ENCODE measurements at regions not wholly inside any gene's neighbourhood (a gene's known extent, or its start where the extent isn't known, plus 50 kb on each side); places are given as distances from the start of the nearest gene placed in this dataset.

DNA sequence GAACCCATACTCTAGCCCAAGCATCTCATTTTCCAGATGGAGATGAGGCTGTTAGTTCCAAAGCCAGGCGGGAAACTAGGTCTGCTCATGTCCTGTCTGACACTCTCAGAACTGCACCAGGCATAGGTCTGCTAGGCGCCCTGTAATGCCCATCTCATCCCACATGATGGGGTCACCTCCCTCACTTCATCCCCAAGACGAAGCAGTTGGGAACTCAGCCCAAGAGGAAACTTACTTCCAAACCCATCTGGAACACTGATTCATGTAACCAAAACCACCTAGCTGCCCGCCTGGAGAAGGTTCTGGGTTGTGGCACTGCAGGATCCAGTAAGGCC is 84.0 kb upstream of the PRNP start:
- ATAC-seq: peak; percentile 66
- TF ChIP-seq, protein P1, sequence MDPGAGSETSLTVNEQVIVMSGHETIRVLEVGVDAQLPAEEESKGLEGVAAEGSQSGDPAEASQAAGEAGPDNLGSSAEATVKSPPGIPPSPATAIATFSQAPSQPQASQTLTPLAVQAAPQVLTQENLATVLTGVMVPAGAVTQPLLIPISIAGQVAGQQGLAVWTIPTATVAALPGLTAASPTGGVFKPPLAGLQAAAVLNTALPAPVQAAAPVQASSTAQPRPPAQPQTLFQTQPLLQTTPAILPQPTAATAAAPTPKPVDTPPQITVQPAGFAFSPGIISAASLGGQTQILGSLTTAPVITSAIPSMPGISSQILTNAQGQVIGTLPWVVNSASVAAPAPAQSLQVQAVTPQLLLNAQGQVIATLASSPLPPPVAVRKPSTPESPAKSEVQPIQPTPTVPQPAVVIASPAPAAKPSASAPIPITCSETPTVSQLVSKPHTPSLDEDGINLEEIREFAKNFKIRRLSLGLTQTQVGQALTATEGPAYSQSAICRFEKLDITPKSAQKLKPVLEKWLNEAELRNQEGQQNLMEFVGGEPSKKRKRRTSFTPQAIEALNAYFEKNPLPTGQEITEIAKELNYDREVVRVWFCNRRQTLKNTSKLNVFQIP (CRISPR knock-in tag; IDR thresholded peaks at IDR 0.05; ENCODE audit: borderline replicate concordance, low read depth): no peak
- TF ChIP-seq PPARA (CRISPR knock-in tag; IDR thresholded peaks at IDR 0.05; ENCODE audit: borderline replicate concordance) (no peak), OSR1 (CRISPR knock-in tag; IDR thresholded peaks at IDR 0.05) (no peak), ZFP30 (CRISPR knock-in tag; IDR thresholded peaks at IDR 0.05) (no peak), ZNF70 (CRISPR knock-in tag; IDR thresholded peaks at IDR 0.05) (no peak), CSDC2 (CRISPR knock-in tag; IDR thresholded peaks at IDR 0.05) (no peak), ZC3H10 (CRISPR knock-in tag; IDR thresholded peaks at IDR 0.05) (no peak), ISL1 (CRISPR knock-in tag; IDR thresholded peaks at IDR 0.05) (no peak), TOX (CRISPR knock-in tag; IDR thresholded peaks at IDR 0.05; ENCODE audit: borderline replicate concordance) (no peak), ZNF565 (CRISPR knock-in tag; conservative IDR thresholded peaks at IDR 0.05; ENCODE audit: low read depth) (no peak), TCF4 (CRISPR knock-in tag; IDR thresholded peaks at IDR 0.05; ENCODE audit: borderline replicate concordance) (no peak), ZNF8 (CRISPR knock-in tag; IDR thresholded peaks at IDR 0.05) (no peak), BACH2 (CRISPR knock-in tag; IDR thresholded peaks at IDR 0.05; ENCODE audit: borderline replicate concordance) (no peak), SNAI2 (CRISPR knock-in tag; IDR thresholded peaks at IDR 0.05) (no peak), ARNTL (CRISPR knock-in tag; IDR thresholded peaks at IDR 0.05; ENCODE audit: borderline replicate concordance, low read depth) (no peak), RARB (CRISPR knock-in tag; IDR thresholded peaks at IDR 0.05) (no peak), ESRRG (CRISPR knock-in tag; IDR thresholded peaks at IDR 0.05) (no peak)
- TF ChIP-seq, protein P2, sequence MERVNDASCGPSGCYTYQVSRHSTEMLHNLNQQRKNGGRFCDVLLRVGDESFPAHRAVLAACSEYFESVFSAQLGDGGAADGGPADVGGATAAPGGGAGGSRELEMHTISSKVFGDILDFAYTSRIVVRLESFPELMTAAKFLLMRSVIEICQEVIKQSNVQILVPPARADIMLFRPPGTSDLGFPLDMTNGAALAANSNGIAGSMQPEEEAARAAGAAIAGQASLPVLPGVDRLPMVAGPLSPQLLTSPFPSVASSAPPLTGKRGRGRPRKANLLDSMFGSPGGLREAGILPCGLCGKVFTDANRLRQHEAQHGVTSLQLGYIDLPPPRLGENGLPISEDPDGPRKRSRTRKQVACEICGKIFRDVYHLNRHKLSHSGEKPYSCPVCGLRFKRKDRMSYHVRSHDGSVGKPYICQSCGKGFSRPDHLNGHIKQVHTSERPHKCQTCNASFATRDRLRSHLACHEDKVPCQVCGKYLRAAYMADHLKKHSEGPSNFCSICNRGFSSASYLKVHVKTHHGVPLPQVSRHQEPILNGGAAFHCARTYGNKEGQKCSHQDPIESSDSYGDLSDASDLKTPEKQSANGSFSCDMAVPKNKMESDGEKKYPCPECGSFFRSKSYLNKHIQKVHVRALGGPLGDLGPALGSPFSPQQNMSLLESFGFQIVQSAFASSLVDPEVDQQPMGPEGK (CRISPR knock-in tag; IDR thresholded peaks at IDR 0.05; ENCODE audit: borderline replicate concordance): no peak
- TF ChIP-seq, protein P3, sequence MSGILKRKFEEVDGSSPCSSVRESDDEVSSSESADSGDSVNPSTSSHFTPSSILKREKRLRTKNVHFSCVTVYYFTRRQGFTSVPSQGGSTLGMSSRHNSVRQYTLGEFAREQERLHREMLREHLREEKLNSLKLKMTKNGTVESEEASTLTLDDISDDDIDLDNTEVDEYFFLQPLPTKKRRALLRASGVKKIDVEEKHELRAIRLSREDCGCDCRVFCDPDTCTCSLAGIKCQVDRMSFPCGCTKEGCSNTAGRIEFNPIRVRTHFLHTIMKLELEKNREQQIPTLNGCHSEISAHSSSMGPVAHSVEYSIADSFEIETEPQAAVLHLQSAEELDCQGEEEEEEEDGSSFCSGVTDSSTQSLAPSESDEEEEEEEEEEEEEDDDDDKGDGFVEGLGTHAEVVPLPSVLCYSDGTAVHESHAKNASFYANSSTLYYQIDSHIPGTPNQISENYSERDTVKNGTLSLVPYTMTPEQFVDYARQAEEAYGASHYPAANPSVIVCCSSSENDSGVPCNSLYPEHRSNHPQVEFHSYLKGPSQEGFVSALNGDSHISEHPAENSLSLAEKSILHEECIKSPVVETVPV (CRISPR knock-in tag; IDR thresholded peaks at IDR 0.05): no peak
- TF ChIP-seq, protein P4, sequence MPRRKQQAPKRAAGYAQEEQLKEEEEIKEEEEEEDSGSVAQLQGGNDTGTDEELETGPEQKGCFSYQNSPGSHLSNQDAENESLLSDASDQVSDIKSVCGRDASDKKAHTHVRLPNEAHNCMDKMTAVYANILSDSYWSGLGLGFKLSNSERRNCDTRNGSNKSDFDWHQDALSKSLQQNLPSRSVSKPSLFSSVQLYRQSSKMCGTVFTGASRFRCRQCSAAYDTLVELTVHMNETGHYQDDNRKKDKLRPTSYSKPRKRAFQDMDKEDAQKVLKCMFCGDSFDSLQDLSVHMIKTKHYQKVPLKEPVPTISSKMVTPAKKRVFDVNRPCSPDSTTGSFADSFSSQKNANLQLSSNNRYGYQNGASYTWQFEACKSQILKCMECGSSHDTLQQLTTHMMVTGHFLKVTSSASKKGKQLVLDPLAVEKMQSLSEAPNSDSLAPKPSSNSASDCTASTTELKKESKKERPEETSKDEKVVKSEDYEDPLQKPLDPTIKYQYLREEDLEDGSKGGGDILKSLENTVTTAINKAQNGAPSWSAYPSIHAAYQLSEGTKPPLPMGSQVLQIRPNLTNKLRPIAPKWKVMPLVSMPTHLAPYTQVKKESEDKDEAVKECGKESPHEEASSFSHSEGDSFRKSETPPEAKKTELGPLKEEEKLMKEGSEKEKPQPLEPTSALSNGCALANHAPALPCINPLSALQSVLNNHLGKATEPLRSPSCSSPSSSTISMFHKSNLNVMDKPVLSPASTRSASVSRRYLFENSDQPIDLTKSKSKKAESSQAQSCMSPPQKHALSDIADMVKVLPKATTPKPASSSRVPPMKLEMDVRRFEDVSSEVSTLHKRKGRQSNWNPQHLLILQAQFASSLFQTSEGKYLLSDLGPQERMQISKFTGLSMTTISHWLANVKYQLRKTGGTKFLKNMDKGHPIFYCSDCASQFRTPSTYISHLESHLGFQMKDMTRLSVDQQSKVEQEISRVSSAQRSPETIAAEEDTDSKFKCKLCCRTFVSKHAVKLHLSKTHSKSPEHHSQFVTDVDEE (CRISPR knock-in tag; IDR thresholded peaks at IDR 0.05): no peak

DNA sequence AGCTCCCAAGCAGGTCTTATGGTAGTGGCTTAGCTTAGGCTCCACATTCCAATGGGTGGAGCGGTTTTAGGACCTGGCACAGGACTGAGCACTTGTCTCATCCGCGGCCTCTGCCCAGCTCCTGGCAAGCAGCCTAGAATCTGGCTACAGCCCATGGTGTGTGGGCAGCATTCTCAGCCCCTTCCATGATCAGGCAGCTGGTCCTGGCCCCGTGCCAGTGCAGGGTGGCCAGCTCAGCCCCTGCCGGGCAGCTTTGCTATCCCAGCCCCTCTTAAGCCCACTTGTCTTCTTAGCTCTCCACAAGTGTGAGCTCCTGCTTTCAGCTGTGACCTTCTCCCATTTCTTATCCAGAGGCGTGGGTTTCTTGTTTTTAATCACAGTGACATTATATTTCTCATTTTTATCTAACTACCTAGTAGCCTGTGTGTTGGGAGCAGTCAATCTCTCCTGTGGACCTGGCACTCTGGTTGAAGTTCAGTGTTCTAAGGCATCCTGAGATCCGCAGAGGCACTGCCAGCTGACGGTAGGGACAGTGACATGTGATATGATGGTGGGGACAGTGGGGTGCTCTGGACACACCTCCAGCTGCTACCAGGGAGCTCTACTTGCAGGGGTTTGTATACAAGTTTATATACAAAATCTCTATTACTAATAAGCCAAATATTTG is 84.5 kb upstream of the PRNP start:
- TF ChIP-seq BACH2 (CRISPR knock-in tag; IDR thresholded peaks at IDR 0.05; ENCODE audit: borderline replicate concordance): no peak
- no peak for TF ChIP-seq TOX (CRISPR knock-in tag; IDR thresholded peaks at IDR 0.05; ENCODE audit: borderline replicate concordance)
- TF ChIP-seq PPARA (CRISPR knock-in tag; IDR thresholded peaks at IDR 0.05; ENCODE audit: borderline replicate concordance): no peak
- no peak for TF ChIP-seq TCF4 (CRISPR knock-in tag; IDR thresholded peaks at IDR 0.05; ENCODE audit: borderline replicate concordance)
- TF ChIP-seq SNAI2 (CRISPR knock-in tag; IDR thresholded peaks at IDR 0.05): no peak
- no peak for TF ChIP-seq RARB (CRISPR knock-in tag; IDR thresholded peaks at IDR 0.05)
- no peak for TF ChIP-seq ARNTL (CRISPR knock-in tag; IDR thresholded peaks at IDR 0.05; ENCODE audit: borderline replicate concordance, low read depth)
- no peak for TF ChIP-seq GLIS3 (CRISPR knock-in tag; IDR thresholded peaks at IDR 0.05)
- TF ChIP-seq ZNF565 (CRISPR knock-in tag; conservative IDR thresholded peaks at IDR 0.05; ENCODE audit: low read depth): no peak
- no peak for TF ChIP-seq ZFP3 (CRISPR knock-in tag; IDR thresholded peaks at IDR 0.05)
- TF ChIP-seq, protein P3 (CRISPR knock-in tag; IDR thresholded peaks at IDR 0.05): no peak
- TF ChIP-seq, protein P1 (CRISPR knock-in tag; IDR thresholded peaks at IDR 0.05; ENCODE audit: borderline replicate concordance, low read depth): no peak
- TF ChIP-seq ZFP30 (CRISPR knock-in tag; IDR thresholded peaks at IDR 0.05): no peak
- no peak for TF ChIP-seq OSR1 (CRISPR knock-in tag; IDR thresholded peaks at IDR 0.05)
- TF ChIP-seq ZC3H10 (CRISPR knock-in tag; IDR thresholded peaks at IDR 0.05): no peak
- TF ChIP-seq, protein P2 (CRISPR knock-in tag; IDR thresholded peaks at IDR 0.05; ENCODE audit: borderline replicate concordance): no peak
- TF ChIP-seq CSDC2 (CRISPR knock-in tag; IDR thresholded peaks at IDR 0.05): no peak
- no peak for TF ChIP-seq ESRRG (CRISPR knock-in tag; IDR thresholded peaks at IDR 0.05)
- TF ChIP-seq, protein P5, sequence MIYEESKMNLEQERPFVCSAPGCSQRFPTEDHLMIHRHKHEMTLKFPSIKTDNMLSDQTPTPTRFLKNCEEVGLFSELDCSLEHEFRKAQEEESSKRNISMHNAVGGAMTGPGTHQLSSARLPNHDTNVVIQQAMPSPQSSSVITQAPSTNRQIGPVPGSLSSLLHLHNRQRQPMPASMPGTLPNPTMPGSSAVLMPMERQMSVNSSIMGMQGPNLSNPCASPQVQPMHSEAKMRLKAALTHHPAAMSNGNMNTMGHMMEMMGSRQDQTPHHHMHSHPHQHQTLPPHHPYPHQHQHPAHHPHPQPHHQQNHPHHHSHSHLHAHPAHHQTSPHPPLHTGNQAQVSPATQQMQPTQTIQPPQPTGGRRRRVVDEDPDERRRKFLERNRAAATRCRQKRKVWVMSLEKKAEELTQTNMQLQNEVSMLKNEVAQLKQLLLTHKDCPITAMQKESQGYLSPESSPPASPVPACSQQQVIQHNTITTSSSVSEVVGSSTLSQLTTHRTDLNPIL (CRISPR knock-in tag; IDR thresholded peaks at IDR 0.05; ENCODE audit: low read depth): no peak
- peak; percentile 77 for ATAC-seq
